Psoas muscle (tissue), 7 donors: ENCODE measurements at regions not wholly inside any gene's neighbourhood (a gene's known extent, or its start where the extent isn't known, plus 50 kb on each side); places are given as distances from the start of the nearest gene placed in this dataset.

ENCODE experiments used
- ATAC-seq, 4 donors: fragments of 200-7000 bp; cut with Tn5 transposase; one replicate each; pipeline ENCODE4 v1.9.1; 2020; ENCODE audit warnings: moderate library complexity in 3 of 4, mild to moderate bottlenecking in 2 of 4
- DNase-seq, 2 donors: peaks; one replicate each; pipeline ENCODE4 v3.0.0-alpha.2; 2020
- H3K27ac ChIP-seq: fragments of 200-600 bp; one replicate; pipeline ENCODE4 v1.8.0; 2022
- H3K27me3 ChIP-seq, 3 donors: fragments of 200-600 bp in 1 of 3; one replicate each; pipeline versions ENCODE4 v1.6.1 to v1.8.0; 2013 to 2022; ENCODE audit warnings: low read length in 2 of 3, mild to moderate bottlenecking in 2 of 3, moderate library complexity in 1 of 3; ENCODE audit not compliant: insufficient read depth in 3 of 3
- H3K36me3 ChIP-seq, 2 donors: fragments of 200-600 bp in 1 of 2; one replicate each; pipeline versions ENCODE4 v1.6.1 to v1.8.0; 2013 to 2022; ENCODE audit warnings: low read depth in 1 of 2, mild to moderate bottlenecking in 1 of 2, moderate library complexity in 1 of 2; ENCODE audit not compliant: insufficient read depth in 1 of 2
- H3K4me1 ChIP-seq: fragments of 200-600 bp; one replicate; pipeline ENCODE4 v1.8.0; 2022
- H3K4me3 ChIP-seq: fragments of 200-600 bp; one replicate; pipeline ENCODE4 v1.8.0; 2022; ENCODE audit warnings: mild to moderate bottlenecking
- H3K9me3 ChIP-seq: fragments of 200-600 bp; one replicate; pipeline ENCODE4 v1.8.0; 2022
- CTCF ChIP-seq: fragments of 200-600 bp; IDR thresholded peaks from one replicate; pipeline ENCODE4 v1.8.0; 2022; ENCODE audit warnings: antibody characterized with exemption
- WGBS, 3 donors: extraction: QIAGEN DNeasy Blood & Tissue Kit; methylation state at CpG; one replicate each; pipeline versions ENCODE4 v1.1.6 to v1.1.7; 2013; 5-methylcytosine and 5-hydroxymethylcytosine counted together
- intact Hi-C, 2 donors: fragments of 100-400 bp; cut with DNase I; formaldehyde crosslinking; loops; one replicate each; pipeline versions ENCODE4 v1.11.0 to v1.14.2; 2022
- donor health status: healthy with polysubstance abuse.
- donor health status: DM: no; HTN: no; CAD: no; lungs with moderate emphysema.
- donor health status: Bipolar disorder and iron deficiency.
- donor health status: healthy.
- donor health status: DM: yes; HTN: yes; CAD: no.
- donor health status: DM: no; HTN: no; CAD: no.
- donor health status: DM: yes; HTN: yes; CAD: no.

GRCh38 chr13:89163096-89163495 is 1491.9 kb downstream of the SLITRK5 start:
- intact Hi-C loops, result no loop called here
- 90 to 94% (median 91%) methylated on average over 16 of the region's 16 CpGs for WGBS, 3 donors
- Histone ChIP-seq H3K4me1 (no peaks in the 10 kb centered on the region), H3K27me3 (no peaks in the 10 kb centered on the region), H3K36me3 (no peaks in the 10 kb centered on the region), H3K9me3 (no peaks in the 10 kb centered on the region), H3K27ac (no peak overlapping the region), H3K4me3 (no peak overlapping the region)
- DNase-seq (no peak), ATAC-seq (no peak)
- TF ChIP-seq CTCF, result no peak

- DNase-seq (no peak), ATAC-seq (no peak)
- no peak overlapping the region for H3K4me3 ChIP-seq
- TF ChIP-seq CTCF, result no peak
- intact Hi-C loops, result no loop called here
- no peaks in the 10 kb centered on the region for H3K27me3 ChIP-seq
- H3K4me1 ChIP-seq, result no peaks in the 10 kb centered on the region
- H3K9me3 ChIP-seq, result no peaks in the 10 kb centered on the region
- 78 to 93% (median 83%) methylated on average over 1 of the region's 1 CpG for WGBS, 3 donors
- no peaks in the 10 kb centered on the region for H3K36me3 ChIP-seq
- H3K27ac ChIP-seq, result no peak overlapping the region
These were observed 1494.5 kb downstream of the SLITRK5 start for GRCh38 chr13:89165685-89166084.

GRCh38 chr13:89169951-89170350 is 1498.8 kb downstream of the SLITRK5 start:
- 78 to 82% (median 80%) methylated on average over 1 of the region's 1 CpG for WGBS, 3 donors
- ATAC-seq, result no peak

GRCh38 chr13:89181041-89181440 is 1509.9 kb downstream of the SLITRK5 start:
- ATAC-seq (no peak), DNase-seq (no peak)
- Histone ChIP-seq H3K36me3 (no peaks in the 10 kb centered on the region), H3K27ac (no peak overlapping the region), H3K9me3 (no peaks in the 10 kb centered on the region), H3K27me3 (no peaks in the 10 kb centered on the region), H3K4me1 (no peaks in the 10 kb centered on the region), H3K4me3 (no peak overlapping the region)
- no peak for TF ChIP-seq CTCF
- intact Hi-C loops, result no loop called here

More at GRCh38 chr13:89169951-89170350, 1498.8 kb downstream of the SLITRK5 start:
- TF ChIP-seq CTCF, result no peak
- intact Hi-C loops, result no loop called here
- Histone ChIP-seq H3K27me3 (no peaks in the 10 kb centered on the region), H3K4me3 (no peak overlapping the region), H3K36me3 (no peaks in the 10 kb centered on the region), H3K4me1 (no peaks in the 10 kb centered on the region), H3K27ac (no peak overlapping the region), H3K9me3 (no peaks in the 10 kb centered on the region)
- no peak for DNase-seq

- no peaks in the 10 kb centered on the region for H3K36me3 ChIP-seq
- H3K4me3 ChIP-seq, result no peak overlapping the region
- H3K27ac ChIP-seq, result no peak overlapping the region
- DNase-seq, result no peak
- WGBS, 3 donors, result 50 to 58% (median 57%) methylated on average over 4 of the region's 4 CpGs
- no peaks in the 10 kb centered on the region for H3K9me3 ChIP-seq
- intact Hi-C loops, result no loop called here
- ATAC-seq, result no peak
- no peaks in the 10 kb centered on the region for H3K4me1 ChIP-seq
- TF ChIP-seq CTCF, result no peak
- H3K27me3 ChIP-seq, result no peaks in the 10 kb centered on the region
These were observed 1528.0 kb downstream of the SLITRK5 start for GRCh38 chr13:89199138-89199537.
